GM19043 (cell line): ENCODE measurements at regions not wholly inside any gene's neighbourhood (a gene's known extent, or its start where the extent isn't known, plus 50 kb on each side); places are given as distances from the start of the nearest gene placed in this dataset.
"Not testable (repeated sequence)": the region's sequence is repeated elsewhere in the genome, so short reads cannot be mapped to it uniquely, and the experiment has no call there.

ENCODE experiments used
- ATAC-seq: cut with Tn5 transposase; IDR thresholded peaks from one replicate; pipeline ENCODE4 v1.9.1; 2021; ENCODE audit warnings: low read depth; ENCODE audit not compliant: unreplicated experiment

DNA sequence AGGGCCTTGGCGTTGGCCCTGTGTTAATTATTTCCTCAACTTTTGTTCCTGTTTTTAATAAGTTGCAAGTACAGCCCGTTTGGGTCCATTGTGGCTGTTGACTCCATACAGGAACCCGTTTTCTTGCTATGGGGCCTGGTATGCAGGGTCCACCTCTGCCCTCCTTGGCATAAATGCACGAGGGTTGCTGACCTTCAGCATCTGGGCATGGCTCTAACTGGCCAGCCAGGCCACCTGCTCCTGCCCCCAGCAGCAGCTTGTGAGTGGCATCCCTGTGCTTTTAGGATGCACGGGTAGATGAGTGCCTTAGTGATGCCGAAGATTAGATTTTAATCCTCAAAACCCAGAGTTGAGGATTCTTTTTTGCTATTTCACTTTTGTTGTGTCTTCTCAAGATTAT is 123.2 kb downstream of the GLRX3 start:
- ATAC-seq: no peak

DNA sequence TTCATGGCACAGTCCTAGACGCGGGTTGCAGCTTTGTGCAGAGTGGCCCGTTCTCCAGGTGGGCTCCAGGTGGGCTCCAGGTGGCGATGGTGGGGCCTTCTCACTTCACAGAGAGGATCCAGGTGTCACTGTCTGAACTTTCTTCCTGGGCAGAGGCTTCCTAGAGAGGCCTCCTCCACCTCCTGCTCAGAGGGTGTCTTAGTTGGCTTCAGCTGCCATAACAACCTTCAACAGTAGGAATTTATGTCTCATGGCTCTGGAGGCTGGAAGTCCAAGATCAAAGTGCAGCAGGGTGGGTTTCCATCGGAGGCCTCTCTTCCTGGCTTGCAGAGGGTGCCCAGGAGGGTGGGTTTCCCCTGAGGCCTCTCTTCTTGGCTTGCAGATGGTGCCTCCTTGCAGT is 125.1 kb downstream of the GLRX3 start:
- ATAC-seq: no peak

DNA sequence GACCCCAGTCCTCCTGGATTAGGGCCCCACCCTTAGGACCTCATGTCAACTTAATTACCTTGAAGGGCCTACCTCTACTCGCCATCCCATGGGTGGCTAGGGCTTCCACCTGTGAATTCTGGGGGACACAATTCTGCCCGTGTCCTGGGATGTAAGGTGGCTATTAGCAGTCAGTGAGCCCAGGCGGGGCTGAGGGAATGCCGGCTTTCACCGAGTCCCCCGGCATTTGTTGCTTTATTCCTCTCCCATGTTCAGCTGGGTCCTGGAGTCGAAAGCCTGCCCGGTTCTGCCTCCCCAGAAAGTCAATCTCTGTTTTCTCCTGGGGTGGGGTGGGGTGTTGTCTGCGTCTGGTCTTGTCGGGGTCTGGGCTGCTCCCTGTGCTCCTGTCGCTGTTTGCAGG is 125.6 kb downstream of the GLRX3 start:
- ATAC-seq: no peak

DNA sequence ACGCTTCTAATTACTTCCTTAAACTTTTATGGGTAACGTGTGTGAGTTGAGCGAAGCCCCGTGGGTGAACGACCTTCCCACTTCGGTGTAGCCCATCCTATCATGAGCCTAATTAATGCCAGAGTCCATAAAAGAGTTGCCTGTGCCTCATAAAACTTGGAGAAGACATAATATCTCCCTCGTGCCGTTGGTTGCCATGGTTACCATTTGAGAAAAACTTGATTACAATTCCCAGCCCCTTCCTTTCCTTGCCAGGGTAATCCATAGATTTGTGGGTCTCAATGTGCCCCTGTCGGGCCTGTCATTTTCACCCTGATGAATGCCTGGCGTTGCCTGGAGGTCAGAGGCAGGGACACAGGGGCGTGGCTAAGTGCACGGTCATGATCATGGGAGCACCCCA is 127.1 kb downstream of the GLRX3 start:
- ATAC-seq: no peak

DNA sequence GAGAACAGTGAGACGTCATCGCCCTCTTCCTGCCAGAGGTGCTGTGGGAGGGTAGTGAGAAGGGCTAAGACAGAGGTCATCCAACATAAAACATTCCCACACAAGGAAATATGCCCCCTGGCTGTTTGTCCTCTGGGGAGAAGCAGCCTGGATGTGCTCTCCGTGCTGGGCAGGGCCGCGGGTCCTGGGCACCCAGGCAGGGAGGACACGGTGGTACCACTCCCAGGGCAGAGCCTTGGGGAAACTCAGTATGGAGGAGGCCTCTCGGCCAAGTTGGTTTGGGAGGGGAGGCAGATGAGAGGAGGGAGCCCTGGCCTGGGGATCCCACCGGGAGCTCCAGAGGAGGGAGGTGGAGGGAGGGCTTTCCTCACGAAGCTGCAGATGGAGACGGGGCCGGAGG is 129.4 kb downstream of the GLRX3 start:
- ATAC-seq: no peak

DNA sequence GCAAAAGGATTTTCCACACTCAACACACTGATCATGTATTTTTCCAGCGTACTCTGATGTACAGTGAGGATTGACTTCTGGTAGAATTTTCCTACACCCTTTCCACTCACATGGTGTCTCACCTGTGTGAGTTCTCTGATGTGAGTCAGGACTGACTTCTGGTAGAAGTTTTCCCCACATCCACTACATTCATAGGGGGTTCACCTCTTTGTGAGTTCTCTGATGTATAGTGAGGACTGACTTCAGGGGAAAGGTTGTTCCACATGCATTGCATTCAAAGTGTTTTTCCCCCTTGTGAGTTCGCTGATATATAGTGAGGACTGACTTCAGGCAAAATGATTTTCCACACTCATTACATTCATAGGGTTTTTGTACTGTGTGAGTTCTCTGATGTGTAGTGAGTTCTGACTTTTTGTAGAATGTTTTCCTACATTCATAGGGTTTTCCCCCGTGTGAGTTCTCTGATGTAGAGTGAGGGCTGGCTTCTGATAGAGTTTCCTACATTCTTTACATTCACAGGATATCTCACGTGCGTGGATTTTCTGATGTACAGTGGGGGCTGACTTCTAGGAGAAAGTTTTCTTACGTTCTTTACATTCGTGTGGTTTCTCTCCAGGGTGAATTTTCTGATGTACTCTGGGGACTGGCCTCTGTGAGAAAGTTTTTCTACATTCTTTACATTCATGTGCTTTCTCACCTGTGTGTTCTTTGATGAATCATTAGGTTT is 146.5 kb downstream of the GLRX3 start:
- no peak for ATAC-seq

DNA sequence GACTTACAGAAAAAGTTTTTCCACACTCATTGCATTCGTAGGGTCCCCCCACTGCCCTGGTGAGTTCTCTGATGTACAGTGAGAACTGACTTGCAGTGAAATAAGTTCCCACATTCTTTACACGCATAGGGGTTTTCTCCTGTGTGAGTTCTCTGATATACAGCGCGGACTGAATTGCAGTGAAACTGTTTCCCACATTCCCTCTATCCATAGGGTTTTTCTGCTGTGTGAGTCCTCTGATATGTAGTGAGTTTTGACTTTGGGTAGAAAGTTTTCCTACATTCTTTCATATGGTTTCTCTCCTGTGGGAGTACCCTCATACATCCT is 147.0 kb downstream of the GLRX3 start:
- no peak for ATAC-seq

DNA sequence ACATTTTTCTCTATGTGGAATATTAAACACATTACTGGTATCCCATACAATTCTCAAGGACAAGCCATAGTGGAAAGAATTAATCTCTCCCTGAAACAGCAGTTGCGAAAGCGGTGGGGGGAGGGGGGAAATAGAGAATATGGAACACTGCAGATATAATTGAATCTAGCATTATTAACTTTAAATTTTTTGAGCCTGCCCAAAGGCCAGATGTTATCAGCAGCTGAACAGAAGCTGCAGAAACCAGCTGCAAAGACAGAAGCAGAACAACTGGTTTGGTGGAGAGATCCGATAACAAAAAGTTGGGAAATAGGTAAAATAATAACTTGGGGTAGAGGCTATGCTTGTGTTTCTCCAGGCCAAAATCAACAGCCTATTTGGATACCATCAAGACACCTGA is 159.6 kb downstream of the GLRX3 start:
- not testable (repeated sequence) for ATAC-seq

DNA sequence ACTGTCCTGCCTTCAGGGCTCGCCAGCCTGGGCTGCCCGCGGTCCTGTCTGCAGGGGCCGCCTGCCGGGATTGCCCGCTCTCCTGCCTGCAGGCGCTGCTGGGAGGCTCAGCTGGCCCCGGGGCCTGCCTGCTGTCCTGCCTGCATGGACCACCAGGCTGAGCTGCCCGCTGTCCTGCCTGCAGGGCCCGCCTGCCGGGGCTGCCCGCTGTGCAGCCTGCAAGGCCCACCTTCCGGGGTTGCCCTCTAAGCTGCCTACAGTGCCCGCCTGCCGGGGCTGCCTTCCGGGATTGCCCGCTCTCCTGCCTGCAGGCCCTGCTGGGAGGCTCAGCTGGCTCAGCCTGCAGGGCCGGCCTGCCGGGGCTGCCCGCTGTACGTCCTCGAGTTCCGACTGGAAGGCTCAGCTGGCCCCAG is 164.4 kb downstream of the GLRX3 start:
- ATAC-seq: peak; percentile 30

DNA sequence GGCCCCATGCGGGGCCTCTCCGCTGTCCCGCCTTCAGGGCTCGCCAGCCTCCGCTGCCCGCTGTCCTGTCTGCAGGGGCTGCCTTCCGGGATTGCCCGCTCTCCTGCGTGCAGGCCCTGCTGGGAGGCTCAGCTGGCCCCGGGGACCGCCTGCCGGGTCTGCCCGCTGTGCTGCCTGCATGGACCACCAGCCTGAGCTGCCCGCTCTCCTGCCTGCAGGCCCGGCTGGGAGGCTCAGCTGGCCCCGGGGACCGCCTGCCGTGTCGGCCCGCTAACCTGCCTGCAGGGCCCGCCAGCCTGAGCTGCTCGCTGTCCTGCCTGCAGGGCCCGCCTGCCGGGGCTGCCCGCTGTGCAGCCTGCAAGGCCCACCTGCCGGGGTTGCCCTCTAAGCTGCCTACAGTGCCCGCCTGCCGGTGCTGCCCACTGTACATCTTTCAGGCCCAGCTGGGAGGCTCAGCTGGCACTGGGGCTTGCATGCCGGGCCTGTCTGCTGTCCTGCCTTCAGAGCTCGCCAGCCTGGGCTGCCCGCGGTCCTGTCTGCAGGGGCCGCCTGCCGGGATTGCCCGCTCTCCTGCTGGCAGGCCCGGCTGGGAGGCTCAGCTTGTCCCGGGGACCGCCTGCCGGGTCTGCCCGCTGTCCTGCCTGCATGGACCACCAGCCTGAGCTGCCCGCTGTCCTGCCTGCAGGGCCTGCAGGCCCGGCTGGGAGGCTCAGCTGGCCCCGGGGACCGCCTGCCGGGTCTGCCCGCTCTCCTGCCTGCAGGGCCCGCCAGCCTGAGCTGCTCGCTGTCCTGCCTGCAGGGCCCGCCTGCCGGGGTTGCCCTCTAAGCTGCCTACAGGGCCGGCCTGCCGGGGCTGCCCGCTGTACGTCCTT is 165.1 kb downstream of the GLRX3 start:
- ATAC-seq: peak; percentile 62

DNA sequence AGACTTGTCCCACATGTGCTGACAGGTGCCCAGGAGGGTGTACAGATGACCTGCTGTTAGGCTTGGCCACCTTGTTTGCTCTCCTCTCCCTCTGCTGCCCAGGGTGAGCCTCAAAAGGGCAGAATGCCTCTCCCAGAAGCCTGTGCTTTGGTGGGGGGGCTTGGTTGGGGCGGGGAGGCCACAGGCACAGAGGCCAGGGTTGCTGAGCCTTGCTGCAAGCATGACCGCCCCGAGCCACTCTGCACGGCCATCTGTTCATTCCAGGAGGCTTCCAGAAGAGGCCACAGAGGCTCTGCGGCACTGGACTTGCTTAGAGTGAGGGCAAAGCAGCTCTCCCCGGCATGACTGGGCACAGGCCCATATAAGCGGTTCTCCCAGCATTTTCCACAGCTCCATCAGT is 190.8 kb downstream of the GLRX3 start:
- no peak for ATAC-seq

DNA sequence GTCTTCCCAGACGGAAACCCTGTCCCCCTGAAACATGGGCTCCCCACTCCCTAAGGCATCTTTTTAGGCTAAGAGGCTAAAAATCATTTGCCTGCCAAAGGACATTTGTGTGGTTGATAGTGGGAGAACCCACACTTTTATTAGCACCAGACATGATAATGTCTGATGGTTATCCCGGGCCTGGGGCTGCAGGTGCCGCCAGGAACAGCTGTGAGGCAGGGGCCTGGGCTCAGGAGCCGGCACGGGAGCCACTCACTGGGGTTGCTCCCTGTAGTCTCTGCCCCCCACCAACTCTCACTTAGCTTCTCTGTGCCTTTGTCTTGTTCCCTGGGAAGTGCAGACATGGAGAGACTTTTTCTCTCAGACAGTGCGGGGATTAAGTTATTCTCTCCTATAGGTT is 193.6 kb downstream of the GLRX3 start:
- ATAC-seq: no peak

DNA sequence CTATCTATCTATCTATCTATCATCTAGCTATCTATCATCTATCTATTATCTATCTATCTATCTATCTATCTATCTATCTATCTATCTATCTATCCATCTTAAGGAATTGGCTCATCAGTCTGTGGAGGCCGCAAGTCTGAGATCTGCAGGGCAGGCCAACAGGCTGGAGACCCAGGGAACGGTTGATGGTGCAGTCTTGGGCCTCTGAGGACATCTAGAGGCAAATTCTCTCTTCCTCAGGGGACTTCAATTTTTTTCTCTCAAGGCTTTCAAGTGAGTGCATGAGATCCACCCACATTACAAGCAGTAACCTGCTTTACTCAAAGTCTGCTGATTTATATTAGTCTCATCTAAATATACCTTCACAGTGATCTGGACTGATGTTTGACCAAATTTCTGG is 197.0 kb downstream of the GLRX3 start:
- no peak for ATAC-seq

DNA sequence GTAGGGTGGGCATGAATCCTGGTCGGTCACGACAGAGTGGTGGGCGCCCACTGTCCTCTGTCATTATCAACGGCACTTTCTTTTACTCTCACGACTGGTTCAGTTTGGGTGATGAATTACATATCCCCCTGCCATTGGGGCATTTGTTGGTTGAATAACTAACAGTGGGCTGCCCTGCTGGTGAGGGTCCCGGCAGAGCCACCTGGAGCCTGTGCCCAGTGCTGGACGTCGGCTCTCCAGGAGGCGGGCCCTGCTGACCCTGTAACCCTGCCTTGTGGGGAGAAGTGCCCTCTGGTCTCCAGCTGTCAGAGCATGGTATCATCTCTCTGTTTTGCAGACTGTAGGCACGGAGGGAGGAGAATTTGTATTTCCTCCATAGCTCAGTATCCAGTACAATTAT is 199.1 kb downstream of the GLRX3 start:
- no peak for ATAC-seq

DNA sequence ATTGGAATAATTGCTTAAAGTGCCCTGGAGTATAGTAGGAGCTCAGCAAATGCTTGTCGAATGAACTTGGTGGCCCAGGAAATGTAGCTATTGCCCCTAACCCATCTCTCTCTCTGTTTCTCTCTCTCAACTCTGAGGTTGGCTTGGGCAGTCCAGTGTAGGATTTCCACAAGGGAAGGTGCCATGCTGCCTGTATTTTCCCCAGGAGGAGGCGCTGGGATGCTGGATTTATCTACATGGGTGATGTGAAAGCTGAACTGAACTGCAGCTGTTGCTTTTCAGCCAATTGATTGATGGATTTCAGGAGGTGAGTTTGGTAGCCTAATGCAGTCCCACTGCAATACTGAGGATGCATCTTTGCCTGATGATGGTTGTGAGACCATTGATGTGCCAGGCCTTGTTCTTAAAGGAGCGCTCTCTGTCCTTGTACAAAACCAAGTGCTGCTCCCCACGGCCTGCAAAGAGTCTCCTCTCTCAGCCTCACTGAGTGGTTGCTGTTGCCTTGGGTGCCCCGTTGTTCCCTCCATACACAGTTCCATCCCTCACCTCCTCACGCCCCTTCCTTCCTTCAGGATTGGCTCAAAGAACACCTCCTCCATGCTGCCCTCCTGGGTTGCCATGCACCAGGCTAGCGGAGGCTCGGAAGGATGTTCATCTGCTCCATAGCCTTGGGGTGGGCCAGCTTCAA is 200.6 kb downstream of the GLRX3 start:
- no peak for ATAC-seq

DNA sequence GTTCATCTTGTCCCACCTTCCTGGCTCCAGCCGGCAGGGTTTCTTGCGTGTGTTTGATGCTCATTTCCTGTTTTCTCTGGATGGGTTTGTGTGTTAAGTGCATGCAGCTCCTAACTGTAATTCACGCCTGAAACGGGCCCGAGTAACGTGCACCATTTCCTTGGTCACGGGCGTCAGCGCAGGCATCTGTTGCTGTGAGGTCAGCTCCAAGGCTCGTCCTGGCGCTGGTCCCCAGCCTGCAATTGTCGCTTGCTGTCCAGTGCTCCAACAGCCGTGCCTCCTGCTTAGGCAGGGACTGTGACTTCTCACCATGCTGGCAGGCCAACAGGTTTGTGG is 201.1 kb downstream of the GLRX3 start:
- no peak for ATAC-seq

DNA sequence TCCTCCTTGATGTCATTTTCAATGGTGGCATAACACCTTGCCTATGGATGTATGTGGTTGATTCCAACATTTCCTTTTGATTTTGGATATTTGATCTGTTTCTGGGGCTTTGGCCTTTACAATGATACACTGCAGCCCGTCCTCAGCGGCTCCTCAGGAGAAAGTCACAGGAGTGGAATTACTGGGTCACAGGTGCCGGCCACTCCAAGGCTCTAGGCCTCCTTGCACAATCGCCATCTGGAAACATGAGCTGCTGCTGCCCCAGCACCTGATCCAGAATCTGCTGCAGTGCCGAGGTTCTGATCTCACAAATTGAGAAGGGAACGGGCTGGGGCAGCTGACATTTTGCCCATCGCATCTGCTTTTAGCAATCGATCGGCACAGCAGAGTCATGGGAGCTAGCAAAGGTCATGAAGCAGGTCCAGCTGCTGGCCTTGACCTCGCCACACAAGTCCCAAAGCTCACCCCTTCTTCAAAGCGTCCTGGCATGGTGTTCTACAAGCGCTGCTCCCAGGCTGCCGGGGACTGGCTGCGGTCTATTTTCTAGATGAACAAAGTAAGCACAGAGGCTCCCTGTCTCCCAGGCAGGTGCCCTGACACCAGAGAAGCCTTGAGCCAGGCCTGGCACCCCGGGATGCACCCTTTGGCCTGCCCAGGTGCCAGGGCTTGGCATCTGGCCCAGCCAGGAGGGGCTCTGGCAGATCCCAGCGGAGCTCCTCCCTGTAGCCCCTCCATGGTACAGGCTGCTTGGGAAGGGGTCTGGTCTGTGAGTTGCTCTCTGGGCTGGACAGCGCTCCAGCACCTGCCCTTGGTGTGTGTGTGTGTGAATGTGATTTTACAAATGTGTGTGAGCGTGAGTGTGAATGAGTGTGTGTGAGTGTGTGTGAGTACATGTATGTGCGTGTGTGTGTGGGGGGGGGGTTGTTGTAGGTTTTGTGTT is 201.8 kb downstream of the GLRX3 start:
- no peak for ATAC-seq

DNA sequence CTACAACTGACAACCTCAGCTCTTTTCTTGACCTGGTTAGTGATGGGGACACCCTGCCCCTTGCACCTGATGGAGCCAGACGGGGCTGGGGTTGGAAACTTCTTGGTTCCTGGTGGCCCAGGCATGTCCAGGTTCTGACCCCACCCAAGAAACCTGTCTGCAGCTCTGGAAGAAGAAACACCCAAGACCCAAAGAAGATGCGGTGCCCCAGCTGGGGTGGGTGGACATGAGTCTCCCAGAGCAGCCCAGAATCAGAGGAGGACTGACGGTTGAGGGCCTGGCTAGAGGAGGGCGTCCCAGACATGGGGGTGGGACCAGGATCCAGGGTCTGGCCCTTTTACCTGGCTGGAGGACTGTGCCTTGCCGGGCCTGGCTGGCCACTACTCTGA is 202.4 kb downstream of the GLRX3 start:
- no peak for ATAC-seq

DNA sequence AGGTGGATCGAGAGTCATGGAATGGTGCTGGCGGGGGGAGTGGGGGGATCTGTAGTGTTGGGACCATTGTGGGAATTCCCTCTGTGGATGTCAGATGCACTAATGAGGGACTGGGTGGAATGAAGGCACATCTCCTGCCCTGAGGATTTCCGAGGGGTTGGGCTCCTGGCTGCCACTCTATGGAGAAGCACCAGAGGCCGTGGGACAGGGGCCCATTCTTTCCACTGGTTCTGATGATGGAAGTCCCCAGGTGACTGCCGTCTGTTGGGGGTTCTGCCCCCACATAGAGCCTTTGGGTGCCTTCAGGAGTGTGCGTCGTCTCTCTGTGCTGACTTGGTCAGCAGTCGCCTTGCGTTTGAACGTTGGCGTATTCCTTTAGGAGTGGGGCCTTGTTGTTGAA is 202.9 kb downstream of the GLRX3 start:
- ATAC-seq: no peak

DNA sequence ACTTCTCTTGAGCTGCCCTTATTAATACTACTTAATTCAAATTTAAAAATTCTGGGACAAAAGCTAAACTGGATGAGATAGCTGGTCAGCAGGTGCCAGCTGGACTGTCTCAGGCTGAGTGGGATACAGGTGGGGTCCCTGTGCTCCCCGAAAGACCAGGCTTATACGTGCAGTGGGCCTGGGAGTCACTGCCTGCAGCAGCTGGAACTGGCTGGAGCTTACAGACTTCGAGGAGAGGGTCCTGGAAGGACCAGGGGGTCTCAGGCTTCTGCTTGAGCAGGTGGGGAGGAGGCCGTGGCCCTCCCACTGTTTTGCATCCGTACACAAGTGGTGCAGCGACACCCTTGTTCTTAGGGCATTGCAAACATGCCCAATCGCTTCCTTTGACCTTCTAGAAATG is 203.7 kb downstream of the GLRX3 start:
- ATAC-seq: no peak

DNA sequence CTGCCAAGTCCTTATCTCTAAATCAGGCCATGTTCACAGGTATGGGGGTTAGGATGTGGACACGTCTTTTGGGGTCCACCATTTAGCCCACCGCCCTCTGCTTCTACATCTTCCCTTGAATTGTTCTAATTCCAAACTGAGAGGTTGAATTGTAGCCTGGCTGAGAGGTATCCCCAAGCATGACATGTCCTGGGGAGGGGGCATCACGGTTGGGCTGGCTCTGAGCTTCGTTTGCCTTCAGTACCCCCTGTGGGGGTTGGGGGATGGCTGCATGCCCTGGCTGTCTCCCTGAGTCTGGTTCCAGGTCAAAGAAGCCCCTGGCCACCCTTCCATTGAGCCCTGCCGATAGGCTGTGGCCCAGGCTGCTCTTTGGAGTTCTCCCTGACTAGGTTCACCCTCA is 204.6 kb downstream of the GLRX3 start:
- ATAC-seq: no peak
